Inferior parietal cortex (tissue), 1 donor: ENCODE measurements at regions not wholly inside any gene's neighbourhood (a gene's known extent, or its start where the extent isn't known, plus 50 kb on each side); places are given as distances from the start of the nearest gene placed in this dataset.
"Not testable (repeated sequence)": the region's sequence is repeated elsewhere in the genome, so short reads cannot be mapped to it uniquely, and the experiment has no call there.

Source experiments
- DNase-seq: peaks from one replicate; pipeline ENCODE4 v3.0.0-alpha.2; 2016; ENCODE audit errors: extremely low spot score

DNA sequence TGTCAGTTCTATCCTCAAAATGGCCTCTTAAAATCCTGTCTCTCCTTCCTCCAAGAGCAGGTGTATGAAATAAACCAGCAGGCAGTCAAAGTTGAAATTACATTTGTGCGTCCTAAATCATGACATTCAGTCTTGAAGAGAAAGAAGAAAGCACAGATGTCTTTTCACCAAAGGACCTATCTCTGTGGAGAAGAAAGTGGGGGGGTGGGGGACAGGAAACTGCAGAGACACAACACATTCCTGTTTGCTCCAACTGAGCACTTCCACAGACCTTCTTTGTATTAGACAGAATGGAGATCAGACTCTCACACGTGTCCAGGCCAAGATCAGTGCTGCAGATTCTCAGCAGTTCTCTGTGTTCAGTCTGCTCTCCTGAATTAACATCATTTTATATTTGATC, 471.9 kb upstream of the RGMB start:
- DNase-seq, result no peak

DNA sequence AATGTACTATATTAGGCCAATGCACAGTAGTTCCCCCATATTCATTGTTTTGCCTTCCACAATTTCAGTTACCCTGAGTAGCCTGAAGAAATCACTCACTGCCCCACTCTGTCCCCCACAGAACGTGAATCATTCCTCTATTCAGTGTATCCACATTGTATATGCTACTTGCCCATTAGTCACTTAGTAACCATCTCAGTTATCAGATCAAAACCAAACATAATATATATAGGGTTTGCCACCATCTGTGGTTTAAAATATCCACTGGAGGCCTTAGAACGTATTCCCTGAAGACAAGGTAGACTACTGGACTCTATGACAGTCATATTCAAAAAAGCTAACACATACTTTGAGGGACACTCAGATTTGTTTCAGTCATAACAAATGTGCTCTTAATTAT, 465.7 kb upstream of the RGMB start:
- DNase-seq, result no peak

DNA sequence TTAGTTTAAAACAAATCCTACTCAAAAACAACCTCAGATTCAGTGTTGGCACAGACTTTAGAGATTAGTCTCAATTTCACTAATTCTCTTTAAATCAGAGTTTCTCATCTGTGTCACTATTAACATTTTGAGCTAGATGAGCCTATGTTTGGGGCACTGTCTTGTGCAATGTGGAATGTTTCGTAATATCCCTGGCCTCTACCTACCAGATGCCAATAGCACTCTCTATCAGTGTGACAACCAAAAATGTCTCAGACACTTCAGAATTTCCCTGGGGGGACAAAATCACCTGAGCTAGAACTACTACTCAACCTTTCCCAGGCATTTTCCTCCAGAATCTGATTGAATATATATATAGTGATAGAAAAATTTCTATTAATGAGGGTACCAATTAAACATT, 465.2 kb upstream of the RGMB start:
- DNase-seq, result no peak

DNA sequence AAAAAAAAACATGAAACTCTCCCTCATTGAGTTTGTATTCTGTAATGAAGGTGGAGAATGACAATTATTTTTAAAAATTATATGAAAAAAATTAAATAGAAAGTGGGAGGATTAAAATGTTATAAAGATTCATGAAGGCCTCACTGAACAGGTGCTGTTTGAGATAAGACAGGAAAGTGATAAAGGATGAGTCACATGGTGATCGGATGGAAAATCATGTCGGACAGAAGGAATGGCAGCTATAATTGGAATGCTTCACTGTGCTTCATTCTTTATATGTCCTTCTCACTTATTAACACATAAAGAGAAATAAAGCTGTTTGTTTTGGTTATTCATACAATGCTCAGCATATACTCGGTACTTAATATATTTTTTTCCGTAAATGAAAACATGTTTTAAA, 464.5 kb upstream of the RGMB start:
- DNase-seq, result no peak

DNA sequence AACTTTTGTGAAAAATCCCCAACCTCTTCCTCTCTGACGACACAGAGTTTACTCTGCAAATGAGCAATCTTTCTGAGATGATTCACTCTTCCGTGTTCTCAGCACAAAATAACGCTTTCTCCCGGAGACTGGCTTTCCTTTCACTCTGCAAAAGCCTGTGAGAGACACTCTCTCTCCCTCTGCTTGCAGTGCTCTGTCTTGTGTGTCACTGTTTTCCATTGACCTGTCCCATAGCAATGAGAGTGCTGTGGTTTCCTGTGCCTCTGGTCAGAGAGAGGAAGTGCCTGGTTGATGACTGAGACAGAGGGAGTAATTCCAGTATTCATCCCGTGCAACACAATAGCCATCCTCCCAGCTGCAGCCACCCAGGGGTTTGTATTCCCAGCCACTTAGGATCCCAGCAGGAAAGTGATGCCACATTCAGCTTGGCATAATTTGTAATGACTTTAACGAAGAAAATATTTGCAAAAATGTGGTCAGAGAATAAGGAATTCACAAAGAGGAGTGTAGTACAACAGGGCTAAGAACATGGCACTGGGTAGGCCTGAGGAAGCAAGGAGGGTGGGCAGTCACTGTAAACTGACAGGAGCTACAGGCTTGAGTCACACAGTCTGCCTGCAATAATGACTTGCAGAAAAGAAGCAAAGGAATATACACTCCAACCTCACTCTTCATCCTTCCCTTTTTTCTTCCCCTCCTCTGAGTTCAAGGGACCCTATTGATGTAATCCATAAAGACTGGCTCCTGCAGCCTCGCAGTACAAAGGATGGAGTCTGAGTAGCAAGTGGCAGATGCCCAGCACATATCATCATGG, 463.5 kb upstream of the RGMB start:
- DNase-seq, result peak; percentile 21

DNA sequence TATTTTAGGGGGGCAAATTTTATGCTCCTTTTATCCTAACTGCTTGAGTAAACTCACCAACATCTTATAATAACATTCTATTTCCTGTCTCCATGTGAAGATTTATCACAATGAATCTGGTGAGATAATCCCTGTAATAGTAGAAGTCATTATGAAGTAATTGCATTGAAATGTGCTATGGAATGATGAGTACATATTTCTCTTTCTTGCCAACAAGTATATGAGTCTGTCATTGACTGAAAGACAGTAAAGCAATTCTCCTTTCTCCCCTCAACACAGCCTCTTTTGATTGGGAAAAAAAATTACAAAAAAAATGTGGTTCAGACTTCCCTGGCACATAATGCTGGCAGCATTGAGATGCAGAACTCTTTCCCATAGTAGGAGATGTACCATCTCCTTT, 459.2 kb upstream of the RGMB start:
- DNase-seq, result no peak

DNA sequence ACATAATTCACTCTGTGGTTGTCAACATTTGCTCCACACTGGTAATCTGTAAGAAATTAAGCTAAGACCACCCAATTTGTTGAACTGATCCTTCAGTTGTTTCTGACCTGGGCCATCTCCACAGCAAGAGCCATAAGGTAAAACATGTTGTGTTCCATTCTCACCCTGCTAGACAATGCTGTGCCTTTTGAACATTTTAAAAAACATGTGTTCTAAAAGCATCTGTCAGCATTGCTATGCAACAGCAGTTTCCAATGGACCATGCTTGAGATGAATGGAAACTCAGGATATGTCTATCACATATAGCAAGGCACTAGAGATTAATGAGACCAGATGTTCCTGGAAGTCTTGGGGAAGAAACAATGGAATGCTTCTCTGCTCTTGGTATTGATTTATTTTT, 455.1 kb upstream of the RGMB start:
- no peak for DNase-seq

DNA sequence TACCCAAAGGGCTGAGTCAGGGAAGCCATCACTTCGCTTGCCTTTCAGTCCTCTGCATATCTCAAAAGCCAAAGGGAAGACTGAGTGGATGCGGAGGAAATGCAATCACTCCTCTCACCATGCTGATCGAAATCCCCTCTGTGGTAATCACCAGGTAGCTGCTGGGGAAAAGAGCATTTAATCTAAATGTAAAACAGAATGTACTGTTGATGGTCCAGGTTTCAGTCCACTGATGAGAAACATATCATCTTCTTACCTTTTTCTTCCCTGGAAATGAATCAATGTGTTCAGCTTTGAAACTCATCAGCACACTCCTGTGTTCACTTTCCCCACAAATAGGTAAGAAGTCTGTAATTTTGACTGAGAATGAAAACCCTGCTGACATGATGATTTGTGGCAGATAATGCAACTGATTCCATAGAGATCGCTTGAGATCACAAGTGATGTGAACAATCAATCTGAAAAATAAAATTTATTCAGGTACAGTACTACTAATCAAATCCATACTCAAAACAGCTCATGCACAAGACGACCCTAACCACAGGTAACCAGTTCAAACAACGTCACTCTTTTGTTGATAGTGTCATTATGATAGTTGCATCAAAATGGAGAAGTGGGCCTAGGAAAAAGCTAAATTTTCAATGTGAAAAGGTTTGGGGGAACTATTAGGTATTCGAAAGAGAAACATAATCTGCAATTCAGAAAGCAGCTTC, 454.0 kb upstream of the RGMB start:
- no peak for DNase-seq

DNA sequence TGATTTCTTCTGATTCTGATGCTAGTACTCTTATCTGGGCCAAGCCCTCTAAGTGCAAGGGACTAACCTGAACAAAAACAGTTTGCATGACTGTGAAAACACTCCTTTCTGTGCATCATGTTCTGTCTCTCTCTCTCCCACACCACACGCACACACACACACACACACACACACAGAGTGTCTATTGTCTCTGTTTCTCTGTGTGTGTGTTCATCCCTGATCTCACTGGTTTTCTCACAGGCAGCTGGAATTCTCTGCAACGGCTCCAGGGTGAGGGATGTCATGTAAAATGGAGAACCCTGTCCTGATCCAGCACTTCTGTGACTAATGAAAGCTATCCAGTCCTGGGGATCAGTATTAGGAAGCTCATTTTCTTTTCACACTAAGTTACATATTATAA, 453.1 kb upstream of the RGMB start:
- no peak for DNase-seq

DNA sequence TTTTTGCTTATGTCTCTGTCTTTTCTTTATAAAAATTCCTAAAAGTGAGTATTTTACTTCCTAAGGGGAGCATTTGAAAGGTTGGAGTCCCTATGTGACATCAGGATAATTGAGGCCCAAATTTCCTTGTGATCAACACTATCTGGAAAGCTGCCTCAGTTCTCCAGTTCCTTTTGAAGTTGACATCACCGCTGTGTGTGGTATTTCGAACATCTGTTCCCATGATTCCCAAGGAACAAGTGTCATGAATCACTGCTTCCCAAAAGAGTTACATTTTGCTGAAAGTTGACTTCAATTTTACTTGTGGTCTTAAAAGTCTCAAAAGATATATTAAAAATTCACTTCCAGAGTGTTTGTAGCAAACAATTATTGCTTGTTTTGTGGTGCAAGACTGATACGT, 452.1 kb upstream of the RGMB start:
- no peak for DNase-seq

DNA sequence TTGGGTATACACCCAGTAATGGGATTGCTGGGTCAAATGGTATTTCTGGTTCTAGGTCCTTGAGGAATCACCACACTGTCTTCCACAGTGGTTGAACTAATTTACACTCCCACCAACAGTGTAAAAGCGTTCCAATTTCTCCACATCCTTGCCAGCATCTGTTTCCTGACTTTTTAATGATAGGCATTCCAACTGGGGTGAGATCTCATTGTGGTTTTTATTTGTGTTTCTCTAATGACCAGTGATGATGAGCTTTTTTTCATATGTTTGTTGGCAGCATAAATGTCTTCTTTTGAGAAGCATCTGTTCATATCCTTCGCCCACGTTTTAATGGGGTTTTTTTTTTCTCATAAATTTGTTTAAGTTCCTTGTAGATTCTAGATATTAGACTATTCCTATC, 448.3 kb upstream of the RGMB start:
- DNase-seq, result not testable (repeated sequence)

DNA sequence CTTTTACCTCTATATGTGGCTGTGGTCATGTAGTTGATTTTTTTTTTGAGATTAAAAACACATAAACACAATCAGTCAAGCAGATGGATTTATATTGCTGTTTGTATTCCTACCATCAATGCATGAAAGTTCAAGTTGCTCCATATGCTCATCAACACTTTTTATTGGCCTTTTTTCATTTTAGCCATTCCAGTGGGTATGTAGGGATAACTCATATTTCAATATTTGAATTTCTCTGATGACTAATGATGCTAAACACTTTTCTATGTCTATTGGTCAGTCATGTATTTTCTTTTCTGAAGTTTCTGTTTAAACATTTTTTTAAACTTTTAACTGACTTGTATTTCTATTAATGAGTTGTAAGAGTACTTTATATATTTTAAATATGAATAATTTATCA, 445.4 kb upstream of the RGMB start:
- DNase-seq, result no peak

DNA sequence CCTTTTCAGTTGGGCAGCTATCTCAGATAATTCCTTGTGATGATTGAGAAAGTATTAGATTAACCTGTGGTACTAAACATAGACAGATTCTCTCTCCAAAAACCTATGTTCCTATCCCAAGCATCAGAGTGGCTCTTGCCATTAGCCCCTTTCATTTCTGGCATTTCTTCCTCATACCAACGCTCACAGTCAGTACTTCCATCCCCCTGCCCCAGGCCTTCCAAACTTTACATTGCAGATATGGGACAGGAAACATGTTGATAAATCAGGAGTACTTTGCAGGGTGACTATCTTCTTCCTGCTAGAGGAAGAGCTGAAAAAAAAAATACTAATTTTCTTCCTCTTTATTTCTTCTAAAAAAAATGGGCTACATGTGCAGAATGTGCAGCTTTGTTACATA, 442.6 kb upstream of the RGMB start:
- DNase-seq, result no peak

DNA sequence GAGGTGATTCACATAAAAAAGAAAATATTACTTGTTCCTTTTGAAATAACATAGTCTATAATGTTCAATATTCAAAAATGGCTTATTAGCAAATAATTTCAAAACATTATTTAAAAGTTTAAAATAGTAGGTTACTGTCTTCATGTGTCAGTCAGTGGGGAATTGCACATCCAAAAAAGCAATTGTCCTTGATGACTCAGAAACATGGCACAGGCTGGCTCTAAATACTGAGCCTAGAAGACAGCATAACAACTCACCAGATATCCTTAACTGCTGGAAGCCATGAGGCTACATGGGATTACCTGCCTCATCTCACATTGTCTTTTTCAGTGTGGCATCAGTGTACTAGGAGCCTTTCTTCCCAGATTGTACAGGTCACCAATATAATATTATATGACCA, 439.5 kb upstream of the RGMB start:
- DNase-seq, result no peak

DNA sequence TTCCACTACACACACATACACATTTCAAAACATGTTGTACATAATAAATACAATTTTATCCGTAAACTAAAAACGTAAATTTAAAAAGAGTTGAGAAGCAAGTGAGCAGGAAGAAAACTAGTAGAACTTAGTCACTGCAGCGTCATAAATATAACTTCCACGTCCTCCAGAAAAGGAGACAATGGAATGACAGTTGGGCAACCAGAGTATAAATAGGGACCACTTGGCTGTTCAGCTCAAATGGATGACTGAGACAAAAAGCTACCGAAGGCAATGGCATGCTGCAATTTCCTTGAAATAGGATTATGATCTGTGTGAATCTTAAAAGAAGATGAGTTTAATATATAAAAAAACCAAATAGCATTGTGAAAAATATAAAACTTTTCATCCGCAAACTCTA, 438.5 kb upstream of the RGMB start:
- no peak for DNase-seq

DNA sequence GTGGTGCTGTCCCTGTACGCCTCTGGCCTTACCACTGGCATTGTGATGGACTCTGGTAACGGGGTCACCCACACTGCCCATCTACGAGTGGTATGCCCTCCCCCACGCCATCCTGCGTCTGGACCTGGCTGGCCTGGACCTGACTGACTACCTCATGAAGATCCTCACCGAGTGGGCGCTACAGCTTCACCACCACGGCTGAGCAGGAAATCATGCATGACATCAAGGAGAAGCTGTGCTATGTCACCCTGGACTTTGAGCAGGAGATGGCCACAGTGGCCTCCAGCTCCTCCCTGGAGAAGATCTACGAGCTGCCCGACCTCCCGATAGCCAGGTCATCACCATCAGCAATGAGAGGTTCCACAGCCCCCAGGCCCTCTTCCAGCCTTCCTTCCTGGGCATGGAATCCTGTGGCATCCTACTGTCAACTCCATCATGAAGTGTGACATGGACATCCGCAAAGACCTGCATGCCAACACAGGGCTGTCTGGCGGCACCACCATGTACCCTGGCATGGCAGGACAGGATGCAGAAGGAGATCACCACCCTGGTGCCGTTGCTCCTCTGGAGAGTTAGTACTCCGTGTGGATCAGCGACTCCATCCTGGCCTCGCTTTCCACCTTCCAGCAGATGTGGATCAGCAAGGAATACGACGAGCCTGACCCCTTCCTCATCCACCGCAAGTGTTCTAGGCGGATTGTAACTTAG, 434.2 kb upstream of the RGMB start:
- no peak for DNase-seq

DNA sequence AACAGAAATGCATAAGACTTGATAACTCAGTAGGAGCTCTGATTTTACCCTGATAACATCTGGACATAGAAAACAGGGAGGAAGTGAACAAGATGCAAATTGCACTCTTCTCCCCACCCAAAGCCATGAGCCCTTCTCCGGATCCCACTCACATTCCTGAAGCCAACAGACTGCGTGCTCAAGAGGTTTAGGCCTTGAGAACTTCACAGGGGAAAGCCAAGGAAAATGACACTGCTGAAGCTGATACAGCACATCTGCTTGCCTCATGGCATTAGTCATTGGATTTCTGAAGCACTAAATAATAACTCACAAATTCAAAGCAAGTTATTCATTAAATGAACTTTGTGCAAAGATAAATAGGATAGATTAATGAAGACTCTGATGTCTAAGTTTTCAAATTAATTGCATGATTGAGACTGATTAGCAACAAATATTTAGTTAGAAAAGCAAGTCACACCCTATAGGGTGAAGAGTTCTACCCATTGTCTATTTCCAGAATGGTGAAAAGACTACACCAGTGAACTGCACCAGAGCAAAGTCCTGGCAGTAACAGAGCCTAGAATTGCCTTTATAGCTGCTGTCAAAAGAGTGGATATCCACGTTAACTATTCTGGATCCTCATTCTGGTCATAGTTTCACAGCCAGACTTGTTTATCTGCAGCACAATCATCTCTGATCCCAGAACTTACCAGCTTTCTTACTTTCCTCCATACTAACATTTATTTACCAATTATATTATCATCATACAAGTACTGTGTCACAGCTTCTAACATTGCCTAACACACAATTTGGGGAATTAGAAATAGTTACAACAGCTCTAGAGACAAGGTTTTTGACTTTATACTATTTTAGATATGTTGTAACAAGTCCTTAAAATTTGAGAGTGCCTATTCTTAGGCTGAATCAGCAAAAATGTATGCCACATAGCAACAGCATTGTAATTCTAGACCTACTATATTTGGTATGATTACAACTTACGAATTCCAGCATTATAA, 432.1 kb upstream of the RGMB start:
- DNase-seq, result no peak

DNA sequence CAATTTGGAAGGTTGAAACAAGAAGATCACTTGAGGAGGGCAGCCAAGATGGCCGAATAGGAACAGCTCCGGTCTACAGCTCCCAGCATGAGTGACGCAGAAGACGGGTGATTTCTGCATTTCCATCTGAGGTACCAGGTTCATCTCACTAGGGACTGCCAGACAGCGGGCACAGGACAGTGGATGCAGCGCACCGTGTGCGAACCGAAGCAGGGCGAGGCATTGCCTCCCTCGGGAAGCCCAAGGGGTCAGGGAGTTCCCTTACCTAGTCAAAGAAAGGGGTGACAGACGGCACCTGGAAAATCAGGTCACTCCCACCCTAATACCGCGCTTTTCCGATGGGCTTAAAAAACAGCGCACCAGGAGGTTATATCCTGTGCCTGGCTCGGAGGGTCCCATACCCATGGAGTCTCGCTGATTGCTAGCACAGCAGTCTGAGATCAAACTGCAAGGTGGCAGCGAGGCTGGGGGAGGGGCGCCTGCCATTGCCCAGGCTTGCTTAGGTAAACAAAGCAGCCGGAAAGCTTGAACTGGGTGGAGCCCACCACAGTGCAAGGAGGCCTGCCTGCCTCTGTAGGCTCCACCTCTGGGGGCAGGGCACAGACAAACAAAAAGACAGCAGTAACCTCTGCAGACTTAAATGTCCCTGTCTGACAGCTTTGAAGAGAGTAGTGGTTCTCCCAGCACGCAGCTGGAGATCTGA, 430.4 kb upstream of the RGMB start:
- DNase-seq, result not testable (repeated sequence)

DNA sequence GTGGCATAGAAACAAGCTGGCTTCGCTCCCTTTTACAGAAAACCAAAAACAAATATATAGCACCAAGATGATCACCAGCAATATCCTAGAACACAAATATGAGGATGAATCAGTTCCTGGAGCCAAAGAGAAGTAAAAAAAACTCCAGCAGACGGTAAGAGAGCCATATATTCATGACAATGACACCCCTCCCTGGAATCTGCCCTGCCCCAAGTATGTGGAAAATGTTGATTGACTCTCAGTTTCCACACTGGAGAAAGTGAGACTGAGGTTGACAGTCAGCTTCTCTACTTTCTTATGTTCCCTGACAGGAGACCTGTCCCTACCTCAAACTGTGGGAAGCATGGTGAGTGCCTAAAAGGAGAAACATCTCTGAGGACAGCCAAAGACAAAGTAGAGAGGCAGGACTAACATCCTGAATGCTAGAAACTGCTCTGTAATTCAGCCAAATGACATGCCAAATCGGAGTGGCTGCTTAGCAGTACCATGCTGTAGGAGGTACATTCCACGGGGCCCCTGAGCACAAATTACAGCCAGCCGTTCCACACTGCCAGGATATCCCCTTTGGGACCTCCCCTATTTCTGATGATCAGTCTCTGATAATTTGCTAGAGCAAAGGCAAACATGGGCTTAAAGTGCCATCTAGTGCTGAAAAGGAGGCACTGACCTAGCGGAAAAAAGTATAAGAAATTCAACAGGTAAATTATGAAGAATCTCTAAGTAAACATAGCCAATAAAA, 424.0 kb upstream of the RGMB start:
- no peak for DNase-seq

DNA sequence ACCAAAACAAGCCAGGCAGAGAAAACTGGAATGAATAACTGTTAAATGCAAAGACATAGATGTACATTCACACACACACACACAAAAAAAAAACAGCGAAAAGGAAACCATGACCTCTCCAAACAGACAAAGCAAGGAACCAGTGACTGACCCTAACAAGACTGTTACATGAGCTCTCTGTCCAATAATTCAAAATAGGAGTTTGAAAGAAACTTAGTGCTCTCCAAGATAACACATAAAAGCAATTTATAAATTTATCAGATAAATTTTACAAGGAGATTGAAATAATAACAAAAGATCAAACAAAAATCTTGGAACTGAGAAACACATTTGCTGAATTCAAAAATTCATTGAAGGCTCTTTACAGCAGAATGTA, 423.5 kb upstream of the RGMB start:
- DNase-seq, result no peak
